ENCODE measurements at regions not wholly inside any gene's neighbourhood (a gene's known extent, or its start where the extent isn't known, plus 50 kb on each side); places are given as distances from the start of the nearest gene placed in this dataset.
"Not testable (repeated sequence)": the region's sequence is repeated elsewhere in the genome, so short reads cannot be mapped to it uniquely, and the experiment has no call there.

- H2BK5ac ChIP-seq (ENCODE audit: low read depth, low read length, poor library complexity, severe bottlenecking); H2BK15ac ChIP-seq (ENCODE audit: low read depth, poor library complexity, severe bottlenecking); H2AFZ ChIP-seq (ENCODE audit: low read depth, low read length); H3K36me3 ChIP-seq (ENCODE audit: control insufficient read depth in 1 of 2, insufficient read depth in 2 of 2, low read depth in 1 of 2, low read length in 2 of 2); H3K27ac ChIP-seq (ENCODE audit: low read length, poor library complexity, severe bottlenecking); H3K4me1 ChIP-seq (ENCODE audit: control insufficient read depth, insufficient read depth, low read depth, low read length); H3K9ac ChIP-seq (ENCODE audit: low read length); H2BK120ac ChIP-seq (ENCODE audit: low read depth, low read length); DNase-seq; H2BK12ac ChIP-seq (ENCODE audit: low read length in 2 of 2); H3K4me3 ChIP-seq (ENCODE audit: insufficient read depth in 1 of 2, low read depth in 1 of 2, low read length in 2 of 2); H4K8ac ChIP-seq (ENCODE audit: low read length); H3K14ac ChIP-seq (ENCODE audit: low read length in 2 of 2); H3K23ac ChIP-seq (ENCODE audit: low read length in 2 of 2); H4K91ac ChIP-seq (ENCODE audit: low read length); H3K4ac ChIP-seq (ENCODE audit: low read depth in 1 of 2, low read length in 2 of 2); H3K79me1 ChIP-seq (replicated peaks; ENCODE audit: low read length, poor library complexity, severe bottlenecking); H3K18ac ChIP-seq (ENCODE audit: low read depth in 1 of 2, low read length in 2 of 2); H2AK5ac ChIP-seq (ENCODE audit: low read length, severe bottlenecking); H3K9me3 ChIP-seq (ENCODE audit: control insufficient read depth, low read length); H3K4me2 ChIP-seq (ENCODE audit: low read length, poor library complexity, severe bottlenecking): not testable (repeated sequence)
- H3K27me3 ChIP-seq (ENCODE audit: control insufficient read depth in 1 of 2, insufficient read depth in 1 of 2, low read length in 2 of 2), result peaks cover 25 to 68% of the 10 kb centered on the region in 2 experiments
- WGBS, result 64% methylated on average over 15 of the region's 17 CpGs
Measured at GRCh38 chr22:22734395-22735272, 90.2 kb downstream of the GGTLC2 start.

- not testable (repeated sequence) for H3K4me1 ChIP-seq (ENCODE audit: control insufficient read depth, insufficient read depth, low read depth, low read length); H2BK12ac ChIP-seq (ENCODE audit: low read length in 2 of 2); H3K36me3 ChIP-seq (ENCODE audit: control insufficient read depth in 1 of 2, insufficient read depth in 2 of 2, low read depth in 1 of 2, low read length in 2 of 2); H3K9ac ChIP-seq (ENCODE audit: low read length); H2AFZ ChIP-seq (ENCODE audit: low read depth, low read length); H2BK120ac ChIP-seq (ENCODE audit: low read depth, low read length); H4K8ac ChIP-seq (ENCODE audit: low read length); H3K27ac ChIP-seq (ENCODE audit: low read length, poor library complexity, severe bottlenecking); H3K4me3 ChIP-seq (ENCODE audit: insufficient read depth in 1 of 2, low read depth in 1 of 2, low read length in 2 of 2); H3K4ac ChIP-seq (ENCODE audit: low read depth in 1 of 2, low read length in 2 of 2); DNase-seq; H3K79me1 ChIP-seq (replicated peaks; ENCODE audit: low read length, poor library complexity, severe bottlenecking); H2BK5ac ChIP-seq (ENCODE audit: low read depth, low read length, poor library complexity, severe bottlenecking); H2BK15ac ChIP-seq (ENCODE audit: low read depth, poor library complexity, severe bottlenecking); H3K14ac ChIP-seq (ENCODE audit: low read length in 2 of 2); H2AK5ac ChIP-seq (ENCODE audit: low read length, severe bottlenecking); H3K18ac ChIP-seq (ENCODE audit: low read depth in 1 of 2, low read length in 2 of 2); H4K91ac ChIP-seq (ENCODE audit: low read length); H3K23ac ChIP-seq (ENCODE audit: low read length in 2 of 2); H3K4me2 ChIP-seq (ENCODE audit: low read length, poor library complexity, severe bottlenecking); H3K9me3 ChIP-seq (ENCODE audit: control insufficient read depth, low read length)
- H3K27me3 ChIP-seq (ENCODE audit: control insufficient read depth in 1 of 2, insufficient read depth in 1 of 2, low read length in 2 of 2), result peaks cover 21 to 68% of the 10 kb centered on the region in 2 experiments
- WGBS, result 92% methylated on average over 4 of the region's 4 CpGs
Measured at GRCh38 chr22:22735276-22735675, 90.9 kb downstream of the GGTLC2 start.

- Histone ChIP-seq H3K4ac (ENCODE audit: low read depth in 1 of 2, low read length in 2 of 2) (no peak overlapping the region), H3K27ac (ENCODE audit: low read length, poor library complexity, severe bottlenecking) (no peak overlapping the region), H2BK12ac (ENCODE audit: low read length in 2 of 2) (no peak overlapping the region), H2BK15ac (ENCODE audit: low read depth, poor library complexity, severe bottlenecking) (no peak overlapping the region), H4K91ac (ENCODE audit: low read length) (no peak overlapping the region), H2BK120ac (ENCODE audit: low read depth, low read length) (no peak overlapping the region), H3K9me3 (ENCODE audit: control insufficient read depth, low read length) (no peaks in the 10 kb centered on the region), H2AFZ (ENCODE audit: low read depth, low read length) (no peak overlapping the region), H3K36me3 (ENCODE audit: control insufficient read depth in 1 of 2, insufficient read depth in 2 of 2, low read depth in 1 of 2, low read length in 2 of 2) (no peaks in the 10 kb centered on the region), H3K4me1 (ENCODE audit: control insufficient read depth, insufficient read depth, low read depth, low read length) (no peaks in the 10 kb centered on the region), H2AK5ac (ENCODE audit: low read length, severe bottlenecking) (no peak overlapping the region), H3K14ac (ENCODE audit: low read length in 2 of 2) (no peak overlapping the region), H3K9ac (ENCODE audit: low read length) (no peak overlapping the region), H2BK5ac (ENCODE audit: low read depth, low read length, poor library complexity, severe bottlenecking) (no peak overlapping the region), H3K79me1 (replicated peaks; ENCODE audit: low read length, poor library complexity, severe bottlenecking) (no peaks in the 10 kb centered on the region), H3K23ac (ENCODE audit: low read length in 2 of 2) (no peak overlapping the region), H3K4me2 (ENCODE audit: low read length, poor library complexity, severe bottlenecking) (no peak overlapping the region), H3K27me3 (ENCODE audit: control insufficient read depth in 1 of 2, insufficient read depth in 1 of 2, low read length in 2 of 2) (peaks cover 17 to 74% of the 10 kb centered on the region in 2 experiments), H3K4me3 (ENCODE audit: insufficient read depth in 1 of 2, low read depth in 1 of 2, low read length in 2 of 2) (no peak overlapping the region), H4K8ac (ENCODE audit: low read length) (no peak overlapping the region), H3K18ac (ENCODE audit: low read depth in 1 of 2, low read length in 2 of 2) (no peak overlapping the region)
- no peak for DNase-seq
- 75% methylated on average over 2 of the region's 3 CpGs for WGBS
Measured at GRCh38 chr22:22735695-22736611, 91.5 kb downstream of the GGTLC2 start.

GRCh38 chr22:22737590-22737989, 93.2 kb downstream of the GGTLC2 start:
- 50% methylated on average over 1 of the region's 2 CpGs for WGBS
- Histone ChIP-seq H3K36me3 (ENCODE audit: control insufficient read depth in 1 of 2, insufficient read depth in 2 of 2, low read depth in 1 of 2, low read length in 2 of 2) (no peaks in the 10 kb centered on the region), H2BK12ac (ENCODE audit: low read length in 2 of 2) (no peak overlapping the region), H3K9ac (ENCODE audit: low read length) (no peak overlapping the region), H2BK120ac (ENCODE audit: low read depth, low read length) (no peak overlapping the region), H2BK15ac (ENCODE audit: low read depth, poor library complexity, severe bottlenecking) (no peak overlapping the region), H3K4ac (ENCODE audit: low read depth in 1 of 2, low read length in 2 of 2) (no peak overlapping the region), H2AFZ (ENCODE audit: low read depth, low read length) (no peak overlapping the region), H4K8ac (ENCODE audit: low read length) (no peak overlapping the region), H3K23ac (ENCODE audit: low read length in 2 of 2) (no peak overlapping the region), H3K4me1 (ENCODE audit: control insufficient read depth, insufficient read depth, low read depth, low read length) (no peaks in the 10 kb centered on the region), H3K14ac (ENCODE audit: low read length in 2 of 2) (no peak overlapping the region), H3K4me2 (ENCODE audit: low read length, poor library complexity, severe bottlenecking) (no peak overlapping the region), H3K79me1 (replicated peaks; ENCODE audit: low read length, poor library complexity, severe bottlenecking) (no peaks in the 10 kb centered on the region), H2AK5ac (ENCODE audit: low read length, severe bottlenecking) (no peak overlapping the region), H3K9me3 (ENCODE audit: control insufficient read depth, low read length) (no peaks in the 10 kb centered on the region), H3K27ac (ENCODE audit: low read length, poor library complexity, severe bottlenecking) (no peak overlapping the region), H2BK5ac (ENCODE audit: low read depth, low read length, poor library complexity, severe bottlenecking) (no peak overlapping the region), H3K4me3 (ENCODE audit: insufficient read depth in 1 of 2, low read depth in 1 of 2, low read length in 2 of 2) (no peak overlapping the region), H4K91ac (ENCODE audit: low read length) (no peak overlapping the region), H3K18ac (ENCODE audit: low read depth in 1 of 2, low read length in 2 of 2) (no peak overlapping the region), H3K27me3 (ENCODE audit: control insufficient read depth in 1 of 2, insufficient read depth in 1 of 2, low read length in 2 of 2) (peaks cover 17 to 90% of the 10 kb centered on the region in 2 experiments)
- no peak for DNase-seq

Data from mesenchymal stem cell (in vitro differentiated cells and primary cell).